NCI-H2107 treated with DMSO at 0.1 percent for 48 hours (cell line): ENCODE measurements at regions not wholly inside any gene's neighbourhood (a gene's known extent, or its start where the extent isn't known, plus 50 kb on each side); places are given as distances from the start of the nearest gene placed in this dataset.
"Not testable (repeated sequence)": the region's sequence is repeated elsewhere in the genome, so short reads cannot be mapped to it uniquely, and the experiment has no call there.

Experiments
- DNase-seq: peaks from one replicate; lab custom pipeline; 2025; ENCODE audit not compliant: unreplicated experiment; lab: John Stamatoyannopoulos, UW

- not testable (repeated sequence) for DNase-seq
These were observed 419.6 kb upstream of the CASK start for GRCh38 chrX:42342981-42343380.
